ENCODE measurements at regions not wholly inside any gene's neighbourhood (a gene's known extent, or its start where the extent isn't known, plus 50 kb on each side); places are given as distances from the start of the nearest gene placed in this dataset.

- Histone ChIP-seq H3K9ac (no peak overlapping the region), H3F3A (replicated peaks; ENCODE audit: insufficient read depth) (no peaks in the 10 kb centered on the region), H3K79me2 (ENCODE audit: insufficient read depth) (no peaks in the 10 kb centered on the region), H3K36me3 (replicated peaks in 1 of 2; ENCODE audit: control insufficient read depth in 1 of 2, insufficient read depth in 2 of 2, low read length in 1 of 2) (no peaks in the 10 kb centered on the region), H4K20me1 (ENCODE audit: insufficient read depth) (no peaks in the 10 kb centered on the region), H3K4me2 (no peak overlapping the region), H3K27ac (ENCODE audit: low read depth in 2 of 2, low read length in 1 of 2) (peak overlapping the region; percentile 53 to 65; a peak in 3 of 4 replicates), H3K4me3 (ENCODE audit: low read depth in 2 of 2, low read length in 1 of 2) (no peak overlapping the region), H3K4me1 (ENCODE audit: control insufficient read depth in 1 of 2, insufficient read depth in 2 of 2, low read depth in 1 of 2, low read length in 1 of 2) (no peaks in the 10 kb centered on the region; a peak in 1 of 4 replicates), H3K9me3 (no peaks in the 10 kb centered on the region; the same call in 1 of the 2 replicates), H2AFZ (ENCODE audit: low read depth) (no peak overlapping the region), H3K9me2 (no peaks in the 10 kb centered on the region), H3K27me3 (ENCODE audit: insufficient read depth) (no peaks in the 10 kb centered on the region)
- 58% methylated on average over 6 of the region's 6 CpGs for WGBS (ENCODE audit: low lambda C conversion rate)
- POLR2A ChIA-PET: no interaction called here
- no peak for DNase-seq
- CTCF ChIA-PET: interaction anchor here (1.0 to 1.5 kb wide), 5 partner anchors 9 to 597 kb away, joined by 3 to 5 read pairs (median 4); no protein-coding TSS in a partner anchor
- TF ChIP-seq REST (IDR thresholded peaks at IDR 0.05; ENCODE audit: low read depth, low read length) (no peak), TCF12 (IDR thresholded peaks at IDR 0.05) (peak; percentile 74), RFX5 (IDR thresholded peaks at IDR 0.05; ENCODE audit: low read length) (no peak), SIN3A (IDR thresholded peaks at IDR 0.05; ENCODE audit: borderline replicate concordance, low read depth, low read length) (no peak), EZH2phosphoT487 (IDR thresholded peaks at IDR 0.05; ENCODE audit: borderline replicate concordance, low read depth) (no peak), POLR2AphosphoS5 (IDR thresholded peaks at IDR 0.05; ENCODE audit: low read depth, low read length) (peak; percentile 43; the same call in 1 of the 2 replicates), FOXJ3 (CRISPR knock-in tag; IDR thresholded peaks at IDR 0.05) (no peak), NRF1 (IDR thresholded peaks at IDR 0.05; ENCODE audit: low read depth, low read length) (no peak), RCOR1 (IDR thresholded peaks at IDR 0.05; ENCODE audit: low read length) (no peak), SMC3 (IDR thresholded peaks at IDR 0.05; ENCODE audit: low read depth, low read length) (no peak), CHD2 (IDR thresholded peaks at IDR 0.05; ENCODE audit: low read length, partially characterized antibody) (no peak), RAD21 (IDR thresholded peaks at IDR 0.05; ENCODE audit: low read length) (no peak), MXI1 (IDR thresholded peaks at IDR 0.05; ENCODE audit: low read depth, low read length) (no peak), MEF2A (IDR thresholded peaks at IDR 0.05; ENCODE audit: borderline replicate concordance, low read depth) (no peak), YY1 (IDR thresholded peaks at IDR 0.05; ENCODE audit: low read depth) (no peak), TEAD4 (IDR thresholded peaks at IDR 0.05; ENCODE audit: borderline replicate concordance, insufficient read depth) (no peak), USF1 (IDR thresholded peaks at IDR 0.05; ENCODE audit: borderline replicate concordance, low read depth) (peak; percentile 52; the same call in 1 of the 2 replicates), FOSL2 (IDR thresholded peaks at IDR 0.05; ENCODE audit: borderline replicate concordance, low read depth) (no peak), JUND (IDR thresholded peaks at IDR 0.05) (0 out of 2 replicates have a peak, but pooled peaks have one; percentile 11), TAF1 (IDR thresholded peaks at IDR 0.05; ENCODE audit: borderline replicate concordance, low read depth, low read length) (no peak), GATA2 (CRISPR knock-in tag; IDR thresholded peaks at IDR 0.05) (no peak)
- TF ChIP-seq, protein P1, sequence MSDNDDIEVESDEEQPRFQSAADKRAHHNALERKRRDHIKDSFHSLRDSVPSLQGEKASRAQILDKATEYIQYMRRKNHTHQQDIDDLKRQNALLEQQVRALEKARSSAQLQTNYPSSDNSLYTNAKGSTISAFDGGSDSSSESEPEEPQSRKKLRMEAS (IDR thresholded peaks at IDR 0.05; ENCODE audit: low read depth): no peak
- TF ChIP-seq, protein P2, sequence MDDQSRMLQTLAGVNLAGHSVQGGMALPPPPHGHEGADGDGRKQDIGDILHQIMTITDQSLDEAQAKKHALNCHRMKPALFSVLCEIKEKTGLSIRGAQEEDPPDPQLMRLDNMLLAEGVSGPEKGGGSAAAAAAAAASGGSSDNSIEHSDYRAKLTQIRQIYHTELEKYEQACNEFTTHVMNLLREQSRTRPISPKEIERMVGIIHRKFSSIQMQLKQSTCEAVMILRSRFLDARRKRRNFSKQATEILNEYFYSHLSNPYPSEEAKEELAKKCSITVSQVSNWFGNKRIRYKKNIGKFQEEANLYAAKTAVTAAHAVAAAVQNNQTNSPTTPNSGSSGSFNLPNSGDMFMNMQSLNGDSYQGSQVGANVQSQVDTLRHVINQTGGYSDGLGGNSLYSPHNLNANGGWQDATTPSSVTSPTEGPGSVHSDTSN (IDR thresholded peaks at IDR 0.05): peak; percentile 58
- TF ChIP-seq, protein P3, sequence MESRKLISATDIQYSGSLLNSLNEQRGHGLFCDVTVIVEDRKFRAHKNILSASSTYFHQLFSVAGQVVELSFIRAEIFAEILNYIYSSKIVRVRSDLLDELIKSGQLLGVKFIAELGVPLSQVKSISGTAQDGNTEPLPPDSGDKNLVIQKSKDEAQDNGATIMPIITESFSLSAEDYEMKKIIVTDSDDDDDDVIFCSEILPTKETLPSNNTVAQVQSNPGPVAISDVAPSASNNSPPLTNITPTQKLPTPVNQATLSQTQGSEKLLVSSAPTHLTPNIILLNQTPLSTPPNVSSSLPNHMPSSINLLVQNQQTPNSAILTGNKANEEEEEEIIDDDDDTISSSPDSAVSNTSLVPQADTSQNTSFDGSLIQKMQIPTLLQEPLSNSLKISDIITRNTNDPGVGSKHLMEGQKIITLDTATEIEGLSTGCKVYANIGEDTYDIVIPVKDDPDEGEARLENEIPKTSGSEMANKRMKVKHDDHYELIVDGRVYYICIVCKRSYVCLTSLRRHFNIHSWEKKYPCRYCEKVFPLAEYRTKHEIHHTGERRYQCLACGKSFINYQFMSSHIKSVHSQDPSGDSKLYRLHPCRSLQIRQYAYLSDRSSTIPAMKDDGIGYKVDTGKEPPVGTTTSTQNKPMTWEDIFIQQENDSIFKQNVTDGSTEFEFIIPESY (IDR thresholded peaks at IDR 0.05; ENCODE audit: borderline replicate concordance, low read depth): no peak
- TF ChIP-seq, protein P4, sequence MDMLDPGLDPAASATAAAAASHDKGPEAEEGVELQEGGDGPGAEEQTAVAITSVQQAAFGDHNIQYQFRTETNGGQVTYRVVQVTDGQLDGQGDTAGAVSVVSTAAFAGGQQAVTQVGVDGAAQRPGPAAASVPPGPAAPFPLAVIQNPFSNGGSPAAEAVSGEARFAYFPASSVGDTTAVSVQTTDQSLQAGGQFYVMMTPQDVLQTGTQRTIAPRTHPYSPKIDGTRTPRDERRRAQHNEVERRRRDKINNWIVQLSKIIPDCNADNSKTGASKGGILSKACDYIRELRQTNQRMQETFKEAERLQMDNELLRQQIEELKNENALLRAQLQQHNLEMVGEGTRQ (IDR thresholded peaks at IDR 0.05; ENCODE audit: borderline replicate concordance, low read depth, low read length): no peak
These were observed 50.9 kb upstream of the STARD4 start for GRCh38 chr5:111563031-111563822.
